ENCODE measurements at regions not wholly inside any gene's neighbourhood (a gene's known extent, or its start where the extent isn't known, plus 50 kb on each side); places are given as distances from the start of the nearest gene placed in this dataset.

GRCh38 chr10:9901971-9902370 is 1115.7 kb upstream of the CELF2 start:
- ChIA-PET POLR2A (interaction anchor here (0.8 kb wide), 1 partner anchor 390 kb away, joined by 3 read pairs; no protein-coding TSS in a partner anchor), CTCF (no interaction called here)
- ATAC-seq (no peak), DNase-seq (no peak)
- H3K4me1 Mint-ChIP-seq (ENCODE audit: low read depth) = no peaks in the 10 kb centered on the region
- TF ChIP-seq, protein P1, sequence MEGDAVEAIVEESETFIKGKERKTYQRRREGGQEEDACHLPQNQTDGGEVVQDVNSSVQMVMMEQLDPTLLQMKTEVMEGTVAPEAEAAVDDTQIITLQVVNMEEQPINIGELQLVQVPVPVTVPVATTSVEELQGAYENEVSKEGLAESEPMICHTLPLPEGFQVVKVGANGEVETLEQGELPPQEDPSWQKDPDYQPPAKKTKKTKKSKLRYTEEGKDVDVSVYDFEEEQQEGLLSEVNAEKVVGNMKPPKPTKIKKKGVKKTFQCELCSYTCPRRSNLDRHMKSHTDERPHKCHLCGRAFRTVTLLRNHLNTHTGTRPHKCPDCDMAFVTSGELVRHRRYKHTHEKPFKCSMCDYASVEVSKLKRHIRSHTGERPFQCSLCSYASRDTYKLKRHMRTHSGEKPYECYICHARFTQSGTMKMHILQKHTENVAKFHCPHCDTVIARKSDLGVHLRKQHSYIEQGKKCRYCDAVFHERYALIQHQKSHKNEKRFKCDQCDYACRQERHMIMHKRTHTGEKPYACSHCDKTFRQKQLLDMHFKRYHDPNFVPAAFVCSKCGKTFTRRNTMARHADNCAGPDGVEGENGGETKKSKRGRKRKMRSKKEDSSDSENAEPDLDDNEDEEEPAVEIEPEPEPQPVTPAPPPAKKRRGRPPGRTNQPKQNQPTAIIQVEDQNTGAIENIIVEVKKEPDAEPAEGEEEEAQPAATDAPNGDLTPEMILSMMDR (IDR thresholded peaks at IDR 0.05) = no peak
- H3K27me3 Mint-ChIP-seq = peaks cover 1% of the 10 kb centered on the region
- H3K36me3 Mint-ChIP-seq (ENCODE audit: low read depth) = no peaks in the 10 kb centered on the region
- intact Hi-C loops (cut with micrococcal nuclease) = no loop called here
- no peak overlapping the region for H3K4me3 Mint-ChIP-seq
- no peak overlapping the region for H3K27ac Mint-ChIP-seq
- no peaks in the 10 kb centered on the region for H3K9me3 Mint-ChIP-seq

DNA sequence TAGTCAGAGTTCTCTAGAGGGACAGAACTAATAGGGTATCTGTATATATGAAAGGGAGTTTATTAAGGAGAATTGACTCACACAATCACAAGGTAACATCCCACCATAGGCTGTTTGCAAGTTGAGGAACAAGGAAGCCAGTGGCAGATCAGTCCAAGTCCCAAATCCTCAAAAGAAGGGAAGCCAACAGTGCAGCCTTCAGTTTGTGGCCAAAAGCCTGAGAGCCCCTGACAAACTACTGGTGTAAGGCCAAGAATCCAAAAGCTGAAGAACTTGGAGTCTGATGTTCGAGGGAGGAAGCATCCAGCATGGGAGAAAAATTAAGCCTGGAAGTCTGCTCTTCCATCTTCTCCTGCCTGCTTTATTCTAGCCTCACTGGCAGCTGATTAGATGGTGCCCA is 1107.2 kb upstream of the CELF2 start:
- Mint-ChIP-seq H3K36me3 (ENCODE audit: low read depth) (no peaks in the 10 kb centered on the region), H3K4me3 (no peak overlapping the region), H3K27me3 (no peaks in the 10 kb centered on the region), H3K9me3 (no peaks in the 10 kb centered on the region), H3K27ac (no peak overlapping the region), H3K4me1 (ENCODE audit: low read depth) (no peaks in the 10 kb centered on the region)
- DNase-seq = no peak
- intact Hi-C loops (cut with micrococcal nuclease) = no loop called here
- ATAC-seq = no peak
- POLR2A ChIA-PET = no interaction called here
- TF ChIP-seq, protein P1 (IDR thresholded peaks at IDR 0.05) = no peak
- CTCF ChIA-PET = no interaction called here

DNA sequence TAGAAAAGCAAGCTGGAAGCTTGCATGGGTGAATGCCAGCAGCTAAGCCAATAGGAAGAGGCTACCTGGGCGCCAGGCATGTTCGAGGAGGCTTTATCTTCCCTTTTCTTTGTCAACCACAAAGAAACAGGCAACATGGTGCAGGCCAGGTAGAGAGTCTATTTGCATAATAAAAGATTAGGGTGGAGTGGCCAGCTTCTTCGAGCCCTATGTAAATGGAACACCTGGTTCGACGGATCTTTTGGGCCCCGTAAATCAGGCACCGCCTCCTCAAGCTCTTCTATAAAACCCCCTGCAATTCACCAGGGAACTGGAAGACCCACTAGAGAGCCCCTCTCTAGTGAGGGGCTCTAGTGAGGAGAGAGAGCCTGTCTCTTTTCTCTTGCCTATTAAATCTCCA is 1106.2 kb upstream of the CELF2 start:
- no peak overlapping the region for H3K27ac Mint-ChIP-seq
- no peak for DNase-seq
- POLR2A ChIA-PET = no interaction called here
- H3K27me3 Mint-ChIP-seq = no peaks in the 10 kb centered on the region
- no peak for ATAC-seq
- H3K36me3 Mint-ChIP-seq (ENCODE audit: low read depth) = no peaks in the 10 kb centered on the region
- intact Hi-C loops (cut with micrococcal nuclease) = no loop called here
- H3K4me3 Mint-ChIP-seq = no peak overlapping the region
- TF ChIP-seq, protein P1 (IDR thresholded peaks at IDR 0.05) = no peak
- H3K4me1 Mint-ChIP-seq (ENCODE audit: low read depth) = no peaks in the 10 kb centered on the region
- CTCF ChIA-PET = interaction anchor here (1.0 kb wide), 1 partner anchor 22 kb away, joined by 3 read pairs; no protein-coding TSS in a partner anchor
- H3K9me3 Mint-ChIP-seq = no peaks in the 10 kb centered on the region

DNA sequence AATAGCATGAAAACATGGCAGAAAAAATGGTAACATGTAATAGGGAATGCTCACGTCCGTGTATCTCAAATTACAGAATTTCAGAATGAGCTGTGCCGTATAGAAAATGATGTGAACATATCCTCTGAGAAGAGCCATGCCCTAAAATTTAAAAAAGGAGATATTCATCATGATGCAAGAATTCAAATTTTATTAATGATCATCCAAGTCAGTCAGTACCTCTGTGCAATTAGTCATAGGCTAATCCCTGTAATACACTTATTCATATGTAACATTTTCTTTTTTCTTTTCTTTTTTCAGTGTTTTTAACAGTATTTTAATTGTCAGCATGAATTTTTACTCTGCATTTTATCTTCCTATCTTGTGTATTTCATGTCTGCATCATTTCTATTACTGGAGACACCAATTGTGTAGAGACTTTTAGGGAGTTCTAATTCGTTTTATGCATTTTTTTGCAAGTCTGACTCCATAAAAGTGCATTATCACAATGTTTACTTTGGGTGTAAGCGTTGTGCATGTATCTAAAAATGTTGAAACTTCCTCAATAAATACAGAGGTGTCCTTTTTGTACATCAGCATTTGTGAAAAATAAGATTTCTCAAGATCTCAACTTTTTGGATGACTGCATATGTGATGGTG is 1103.7 kb upstream of the CELF2 start:
- TF ChIP-seq, protein P1 (IDR thresholded peaks at IDR 0.05) = no peak
- Mint-ChIP-seq H3K27ac (no peak overlapping the region), H3K27me3 (no peaks in the 10 kb centered on the region), H3K36me3 (ENCODE audit: low read depth) (no peaks in the 10 kb centered on the region), H3K4me1 (ENCODE audit: low read depth) (no peaks in the 10 kb centered on the region), H3K9me3 (no peaks in the 10 kb centered on the region), H3K4me3 (no peak overlapping the region)
- CTCF ChIA-PET = no interaction called here
- intact Hi-C loops (cut with micrococcal nuclease) = no loop called here
- DNase-seq (no peak), ATAC-seq (no peak)
- POLR2A ChIA-PET = no interaction called here

DNA sequence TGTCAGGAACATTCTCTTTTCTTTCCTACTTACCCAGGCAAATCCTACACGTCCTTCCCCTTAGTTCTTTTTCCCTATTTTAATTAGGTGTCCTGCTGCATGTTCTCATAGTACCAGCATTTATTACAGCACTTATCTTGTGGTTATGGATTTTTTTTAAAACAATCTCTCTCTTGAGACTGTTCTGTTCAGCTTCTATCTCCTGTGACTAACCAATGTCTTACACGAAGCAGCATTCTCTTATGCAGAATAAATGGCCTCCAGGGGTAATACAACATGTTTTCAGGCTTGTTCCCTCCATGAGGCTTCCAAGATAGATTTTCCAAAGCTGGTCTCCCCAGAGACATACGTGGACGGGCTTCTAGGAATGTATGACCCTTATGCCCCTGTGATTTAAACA is 1096.1 kb upstream of the CELF2 start:
- peaks cover 3% of the 10 kb centered on the region for H3K9me3 Mint-ChIP-seq
- no peak overlapping the region for H3K4me3 Mint-ChIP-seq
- DNase-seq (no peak), ATAC-seq (no peak)
- TF ChIP-seq, protein P1 (IDR thresholded peaks at IDR 0.05) = no peak
- H3K4me1 Mint-ChIP-seq (ENCODE audit: low read depth) = no peaks in the 10 kb centered on the region
- no peaks in the 10 kb centered on the region for H3K36me3 Mint-ChIP-seq (ENCODE audit: low read depth)
- peaks cover 6% of the 10 kb centered on the region for H3K27me3 Mint-ChIP-seq
- H3K27ac Mint-ChIP-seq = no peak overlapping the region
- POLR2A ChIA-PET = no interaction called here
- intact Hi-C loops (cut with micrococcal nuclease) = no loop called here
- CTCF ChIA-PET = no interaction called here

All from activated CD8-positive, alpha-beta T cell treated with anti-CD3 and anti-CD28 coated beads for 36 hours (primary cell).